Testis (tissue), 2 donors: ENCODE measurements at regions not wholly inside any gene's neighbourhood (a gene's known extent, or its start where the extent isn't known, plus 50 kb on each side); places are given as distances from the start of the nearest gene placed in this dataset.
"Not testable (repeated sequence)": the region's sequence is repeated elsewhere in the genome, so short reads cannot be mapped to it uniquely, and the experiment has no call there.

Experiments used
- DNase-seq: peaks from one replicate; pipeline ENCODE4 v3.0.0-alpha.2; 2019
- H3K27ac ChIP-seq, 2 donors: fragments of 200-600 bp; sonication (generic); one replicate each; pipeline ENCODE4 v1.5.1; 2019
- H3K27me3 ChIP-seq: fragments of 200-600 bp; sonication (generic); one replicate; pipeline ENCODE4 v1.5.1; 2019
- H3K36me3 ChIP-seq: fragments of 200-600 bp; sonication (generic); one replicate; pipeline ENCODE4 v1.5.1; 2017; ENCODE audit warnings: low read depth; ENCODE audit errors: missing control alignments
- H3K4me1 ChIP-seq: fragments of 200-600 bp; sonication (generic); one replicate; pipeline ENCODE4 v1.5.1; 2019
- H3K4me3 ChIP-seq, 2 donors: fragments of 200-600 bp; sonication (generic); one replicate each; pipeline ENCODE4 v1.5.1; 2017 to 2019
- H3K9me3 ChIP-seq: fragments of 200-600 bp; sonication (generic); one replicate; pipeline ENCODE4 v1.5.1; 2017
- CTCF ChIP-seq, 3 experiments: fragments of 450-650 bp in 2 of 3; fragments of 200-600 bp in 1 of 3; sonication (generic) in 1 of 3; IDR thresholded peaks; one replicate each; pipeline ENCODE4 v1.5.1; 2016 to 2019; ENCODE audit warnings: antibody characterized with exemption in 3 of 3, mild to moderate bottlenecking in 2 of 3, moderate library complexity in 1 of 3
- POLR2A ChIP-seq: fragments of 450-650 bp; IDR thresholded peaks from one replicate; pipeline ENCODE4 v1.6.1; 2017; ENCODE audit warnings: antibody characterized with exemption, mild to moderate bottlenecking, moderate library complexity
- WGBS, 2 donors: methylation state at CpG; one replicate each; pipeline ENCODE4 v1.1.5; 2018; 5-methylcytosine and 5-hydroxymethylcytosine counted together
- intact Hi-C: fragments of 100-400 bp; cut with DNase I; formaldehyde crosslinking; loops from one replicate; pipeline ENCODE4 v1.15.1; 2023; ENCODE audit warnings: low total_unique reads

GRCh38 chr11:92458486-92458885 is 233.9 kb downstream of the FAT3 start:
- no peak overlapping the region for H3K27ac ChIP-seq
- H3K4me3 ChIP-seq: no peak overlapping the region
- H3K27me3 ChIP-seq: no peaks in the 10 kb centered on the region
- TF ChIP-seq CTCF (IDR thresholded peaks at IDR 0.05): no peak
- no peak for TF ChIP-seq POLR2A
- no peaks in the 10 kb centered on the region for H3K36me3 ChIP-seq
- no peaks in the 10 kb centered on the region for H3K4me1 ChIP-seq
- intact Hi-C loops: no loop called here
- no peak for DNase-seq
- no peaks in the 10 kb centered on the region for H3K9me3 ChIP-seq

GRCh38 chr11:92460213-92460612 is 235.6 kb downstream of the FAT3 start:
- WGBS, 2 donors: 90 to 92% methylated on average over 4 of the region's 4 CpGs
- no peak for TF ChIP-seq CTCF (IDR thresholded peaks at IDR 0.05)
- TF ChIP-seq POLR2A: no peak
- Histone ChIP-seq H3K9me3 (no peaks in the 10 kb centered on the region), H3K4me1 (no peaks in the 10 kb centered on the region), H3K27ac (no peak overlapping the region), H3K27me3 (no peaks in the 10 kb centered on the region), H3K4me3 (no peak overlapping the region), H3K36me3 (no peaks in the 10 kb centered on the region)
- no peak for DNase-seq
- intact Hi-C loops: no loop called here

- Histone ChIP-seq H3K27me3 (no peaks in the 10 kb centered on the region), H3K4me3 (no peak overlapping the region), H3K36me3 (no peaks in the 10 kb centered on the region), H3K4me1 (no peaks in the 10 kb centered on the region), H3K27ac (no peak overlapping the region), H3K9me3 (no peaks in the 10 kb centered on the region)
- intact Hi-C loops: no loop called here
- no peak for TF ChIP-seq POLR2A
- no peak for TF ChIP-seq CTCF (IDR thresholded peaks at IDR 0.05)
- no peak for DNase-seq
- 84% methylated on average over 3 of the region's 3 CpGs for WGBS, 2 donors
These were observed 236.8 kb downstream of the FAT3 start for GRCh38 chr11:92461447-92461846.

- WGBS, 2 donors: 58 to 67% methylated on average over 1 of the region's 1 CpG
- DNase-seq: no peak
- no peaks in the 10 kb centered on the region for H3K9me3 ChIP-seq
- no peak overlapping the region for H3K4me3 ChIP-seq
- no peak overlapping the region for H3K27ac ChIP-seq
- H3K4me1 ChIP-seq: no peaks in the 10 kb centered on the region
- no peaks in the 10 kb centered on the region for H3K36me3 ChIP-seq
- intact Hi-C loops: no loop called here
- TF ChIP-seq POLR2A: no peak
- no peaks in the 10 kb centered on the region for H3K27me3 ChIP-seq
These were observed 238.2 kb downstream of the FAT3 start for GRCh38 chr11:92462821-92463220.

- H3K36me3 ChIP-seq: no peaks in the 10 kb centered on the region
- TF ChIP-seq POLR2A (no peak), CTCF (IDR thresholded peaks at IDR 0.05) (no peak)
- WGBS, 2 donors: 60 to 66% methylated on average over 6 of the region's 6 CpGs
- H3K4me3 ChIP-seq: no peak overlapping the region
- H3K4me1 ChIP-seq: no peaks in the 10 kb centered on the region
- no peaks in the 10 kb centered on the region for H3K9me3 ChIP-seq
- H3K27ac ChIP-seq: no peak overlapping the region
- intact Hi-C loops: no loop called here
- H3K27me3 ChIP-seq: no peaks in the 10 kb centered on the region
- no peak for DNase-seq
These were observed 240.2 kb downstream of the FAT3 start for GRCh38 chr11:92464822-92465221.

- DNase-seq, H3K36me3 ChIP-seq, H3K27me3 ChIP-seq, H3K4me3 ChIP-seq, intact Hi-C loops, H3K27ac ChIP-seq, H3K4me1 ChIP-seq, H3K9me3 ChIP-seq: not testable (repeated sequence)
- 85 to 90% methylated on average over 3 of the region's 3 CpGs for WGBS, 2 donors
These were observed 240.8 kb downstream of the FAT3 start for GRCh38 chr11:92465410-92465809.
